Hippocampal formation (tissue), 2 donors: ENCODE measurements at regions not wholly inside any gene's neighbourhood (a gene's known extent, or its start where the extent isn't known, plus 50 kb on each side); places are given as distances from the start of the nearest gene placed in this dataset.
"Not testable (repeated sequence)": the region's sequence is repeated elsewhere in the genome, so short reads cannot be mapped to it uniquely, and the experiment has no call there.

Experiments used
- DNase-seq, 2 donors: peaks; one replicate each; lab custom pipeline; 2025; lab: John Stamatoyannopoulos, UW

GRCh38 chr10:21405981-21406380, 119.5 kb downstream of the SKIDA1 start:
- no peak for DNase-seq

GRCh38 chr10:21403256-21404015, 122.0 kb downstream of the SKIDA1 start:
- no peak for DNase-seq

- no peak for DNase-seq
Measured at GRCh38 chr10:21402606-21403083, 122.8 kb downstream of the SKIDA1 start.

GRCh38 chr10:21401196-21401595, 124.3 kb downstream of the SKIDA1 start:
- no peak for DNase-seq

- no peak for DNase-seq
Measured at GRCh38 chr10:21399392-21400035, 126.0 kb downstream of the SKIDA1 start.

- DNase-seq = no peak
Measured at GRCh38 chr10:21398563-21399231, 126.8 kb downstream of the SKIDA1 start.

- DNase-seq = no peak
Measured at GRCh38 chr10:21396889-21397288, 128.6 kb downstream of the SKIDA1 start.

GRCh38 chr10:21393931-21394330, 131.6 kb downstream of the SKIDA1 start:
- no peak for DNase-seq

- no peak for DNase-seq
Measured at GRCh38 chr10:21388589-21388988, 136.9 kb downstream of the SKIDA1 start.

GRCh38 chr10:21387868-21388267, 137.6 kb downstream of the SKIDA1 start:
- DNase-seq = no peak

- DNase-seq = no peak
Measured at GRCh38 chr10:21385996-21386585, 139.4 kb downstream of the SKIDA1 start.

- no peak for DNase-seq
Measured at GRCh38 chr10:21385536-21385935, 139.9 kb downstream of the SKIDA1 start.

GRCh38 chr10:21379143-21379542, 146.3 kb downstream of the SKIDA1 start:
- DNase-seq = no peak

- DNase-seq = not testable (repeated sequence)
Measured at GRCh38 chr10:21375274-21375673, 150.2 kb downstream of the SKIDA1 start.

- DNase-seq = not testable (repeated sequence)
Measured at GRCh38 chr10:21373881-21374280, 151.6 kb downstream of the SKIDA1 start.

- DNase-seq = no peak
Measured at GRCh38 chr10:21372651-21373410, 152.7 kb downstream of the SKIDA1 start.

GRCh38 chr10:21369697-21370096, 155.8 kb downstream of the SKIDA1 start:
- DNase-seq = no peak

- DNase-seq = no peak
Measured at GRCh38 chr10:21368728-21369425, 156.6 kb downstream of the SKIDA1 start.

GRCh38 chr10:21368022-21368582, 157.4 kb downstream of the SKIDA1 start:
- no peak for DNase-seq

GRCh38 chr10:21366108-21366507, 159.4 kb downstream of the SKIDA1 start:
- DNase-seq = not testable (repeated sequence)
